Central memory CD8-positive, alpha-beta T cell (primary cell): ENCODE measurements at regions not wholly inside any gene's neighbourhood (a gene's known extent, or its start where the extent isn't known, plus 50 kb on each side); places are given as distances from the start of the nearest gene placed in this dataset.

Experiments used
- ATAC-seq: fragments of 150-1000 bp; cut with Tn5 transposase; replicated peaks from 2 replicates; pipeline ENCODE4 v1.10.0; 2022; ENCODE audit warnings: mild to moderate bottlenecking, moderate FRiP score, moderate number of reproducible peaks; ENCODE audit not compliant: poor library complexity, severe bottlenecking; ENCODE audit errors: extremely low read depth
- DNase-seq, 2 donors: peaks; one replicate each; pipeline ENCODE4 v3.0.0; 2021; ENCODE audit warnings: low spot score in 2 of 2
- H3K27ac Mint-ChIP-seq: one replicate; pipeline ENCODE4 v1.8.0; 2022; ENCODE audit warnings: low read depth, mild to moderate bottlenecking, moderate library complexity, mixed read lengths
- H3K27me3 Mint-ChIP-seq: one replicate; pipeline ENCODE4 v1.8.0; 2022; ENCODE audit warnings: mixed read lengths
- H3K36me3 Mint-ChIP-seq: one replicate; pipeline ENCODE4 v1.8.0; 2022; ENCODE audit warnings: mild to moderate bottlenecking, moderate library complexity, mixed read lengths; ENCODE audit not compliant: insufficient read depth
- H3K4me1 Mint-ChIP-seq: one replicate; pipeline ENCODE4 v1.8.0; 2022; ENCODE audit warnings: mixed read lengths
- H3K4me3 Mint-ChIP-seq: one replicate; pipeline ENCODE4 v1.8.0; 2022; ENCODE audit warnings: mild to moderate bottlenecking, moderate library complexity, mixed read lengths
- H3K9me3 Mint-ChIP-seq: one replicate; pipeline ENCODE4 v1.8.0; 2022; ENCODE audit warnings: mixed read lengths

GRCh38 chr2:191476901-191477300 is 201.0 kb upstream of the NABP1 start:
- Mint-ChIP-seq H3K36me3 (no peaks in the 10 kb centered on the region), H3K27ac (no peak overlapping the region), H3K4me1 (no peaks in the 10 kb centered on the region), H3K9me3 (peaks cover 8% of the 10 kb centered on the region), H3K27me3 (peaks cover 17% of the 10 kb centered on the region), H3K4me3 (no peak overlapping the region)
- DNase-seq (no peak), ATAC-seq (no peak)

GRCh38 chr2:191478799-191479679 is 198.9 kb upstream of the NABP1 start:
- Mint-ChIP-seq H3K27ac (no peak overlapping the region), H3K9me3 (peaks cover 14% of the 10 kb centered on the region), H3K36me3 (no peaks in the 10 kb centered on the region), H3K27me3 (peaks cover 33% of the 10 kb centered on the region), H3K4me1 (no peaks in the 10 kb centered on the region), H3K4me3 (no peak overlapping the region)
- DNase-seq = no peak
- ATAC-seq = no peak

GRCh38 chr2:191479680-191480023 is 198.3 kb upstream of the NABP1 start:
- DNase-seq = no peak
- Mint-ChIP-seq H3K36me3 (no peaks in the 10 kb centered on the region), H3K27ac (no peak overlapping the region), H3K4me3 (no peak overlapping the region), H3K4me1 (no peaks in the 10 kb centered on the region), H3K27me3 (peaks cover 33% of the 10 kb centered on the region), H3K9me3 (peaks cover 14% of the 10 kb centered on the region)
- no peak for ATAC-seq

- H3K36me3 Mint-ChIP-seq = no peaks in the 10 kb centered on the region
- no peak overlapping the region for H3K4me3 Mint-ChIP-seq
- H3K9me3 Mint-ChIP-seq = peaks cover 14% of the 10 kb centered on the region
- H3K4me1 Mint-ChIP-seq = no peaks in the 10 kb centered on the region
- no peak for ATAC-seq
- no peak for DNase-seq
- peaks cover 39% of the 10 kb centered on the region for H3K27me3 Mint-ChIP-seq
- H3K27ac Mint-ChIP-seq = no peak overlapping the region
These were observed 196.4 kb upstream of the NABP1 start for GRCh38 chr2:191481305-191482070.

- Mint-ChIP-seq H3K4me3 (no peak overlapping the region), H3K27me3 (peaks cover 41% of the 10 kb centered on the region), H3K27ac (no peak overlapping the region), H3K4me1 (no peaks in the 10 kb centered on the region), H3K36me3 (no peaks in the 10 kb centered on the region), H3K9me3 (peaks cover 14% of the 10 kb centered on the region)
- DNase-seq = no peak
- ATAC-seq = no peak
These were observed 194.8 kb upstream of the NABP1 start for GRCh38 chr2:191483117-191483516.

- no peaks in the 10 kb centered on the region for H3K36me3 Mint-ChIP-seq
- DNase-seq (no peak), ATAC-seq (no peak)
- peaks cover 37% of the 10 kb centered on the region for H3K27me3 Mint-ChIP-seq
- no peak overlapping the region for H3K4me3 Mint-ChIP-seq
- H3K27ac Mint-ChIP-seq = no peak overlapping the region
- peaks cover 7% of the 10 kb centered on the region for H3K9me3 Mint-ChIP-seq
- H3K4me1 Mint-ChIP-seq = no peaks in the 10 kb centered on the region
These were observed 191.2 kb upstream of the NABP1 start for GRCh38 chr2:191486584-191487320.

- H3K4me3 Mint-ChIP-seq = no peak overlapping the region
- H3K36me3 Mint-ChIP-seq = no peaks in the 10 kb centered on the region
- no peaks in the 10 kb centered on the region for H3K9me3 Mint-ChIP-seq
- H3K27me3 Mint-ChIP-seq = peaks cover 26% of the 10 kb centered on the region
- H3K27ac Mint-ChIP-seq = no peak overlapping the region
- ATAC-seq (no peak), DNase-seq (no peak)
- no peaks in the 10 kb centered on the region for H3K4me1 Mint-ChIP-seq
These were observed 189.8 kb upstream of the NABP1 start for GRCh38 chr2:191488135-191488534.

GRCh38 chr2:191489177-191489576 is 188.8 kb upstream of the NABP1 start:
- no peaks in the 10 kb centered on the region for H3K9me3 Mint-ChIP-seq
- no peak overlapping the region for H3K27ac Mint-ChIP-seq
- no peaks in the 10 kb centered on the region for H3K36me3 Mint-ChIP-seq
- no peak overlapping the region for H3K4me3 Mint-ChIP-seq
- peaks cover 33% of the 10 kb centered on the region for H3K27me3 Mint-ChIP-seq
- no peak for DNase-seq
- ATAC-seq = no peak
- H3K4me1 Mint-ChIP-seq = no peaks in the 10 kb centered on the region

- H3K27me3 Mint-ChIP-seq = peaks cover 48% of the 10 kb centered on the region
- no peaks in the 10 kb centered on the region for H3K9me3 Mint-ChIP-seq
- ATAC-seq (no peak), DNase-seq (no peak)
- no peaks in the 10 kb centered on the region for H3K36me3 Mint-ChIP-seq
- H3K27ac Mint-ChIP-seq = no peak overlapping the region
- no peak overlapping the region for H3K4me3 Mint-ChIP-seq
- H3K4me1 Mint-ChIP-seq = no peaks in the 10 kb centered on the region
These were observed 181.1 kb upstream of the NABP1 start for GRCh38 chr2:191496838-191497237.

GRCh38 chr2:191497822-191498221 is 180.1 kb upstream of the NABP1 start:
- no peaks in the 10 kb centered on the region for H3K36me3 Mint-ChIP-seq
- ATAC-seq (no peak), DNase-seq (no peak)
- no peak overlapping the region for H3K27ac Mint-ChIP-seq
- H3K9me3 Mint-ChIP-seq = no peaks in the 10 kb centered on the region
- H3K27me3 Mint-ChIP-seq = peaks cover 50% of the 10 kb centered on the region
- no peak overlapping the region for H3K4me3 Mint-ChIP-seq
- H3K4me1 Mint-ChIP-seq = no peaks in the 10 kb centered on the region

GRCh38 chr2:191499050-191499449 is 178.9 kb upstream of the NABP1 start:
- Mint-ChIP-seq H3K4me1 (no peaks in the 10 kb centered on the region), H3K9me3 (no peaks in the 10 kb centered on the region), H3K27me3 (peaks cover 50% of the 10 kb centered on the region), H3K27ac (no peak overlapping the region), H3K4me3 (no peak overlapping the region), H3K36me3 (no peaks in the 10 kb centered on the region)
- ATAC-seq (no peak), DNase-seq (no peak)

GRCh38 chr2:191499874-191500565 is 177.9 kb upstream of the NABP1 start:
- H3K27me3 Mint-ChIP-seq = peaks cover 44% of the 10 kb centered on the region
- ATAC-seq (no peak), DNase-seq (no peak)
- no peak overlapping the region for H3K4me3 Mint-ChIP-seq
- H3K4me1 Mint-ChIP-seq = no peaks in the 10 kb centered on the region
- no peaks in the 10 kb centered on the region for H3K9me3 Mint-ChIP-seq
- H3K27ac Mint-ChIP-seq = no peak overlapping the region
- no peaks in the 10 kb centered on the region for H3K36me3 Mint-ChIP-seq
